GM18519 (cell line): ENCODE measurements at regions not wholly inside any gene's neighbourhood (a gene's known extent, or its start where the extent isn't known, plus 50 kb on each side); places are given as distances from the start of the nearest gene placed in this dataset.

Experiments
- ATAC-seq: cut with Tn5 transposase; IDR thresholded peaks from one replicate; pipeline ENCODE4 v1.9.1; 2021; ENCODE audit warnings: mild to moderate bottlenecking, moderate library complexity; ENCODE audit not compliant: unreplicated experiment, low FRiP score

DNA sequence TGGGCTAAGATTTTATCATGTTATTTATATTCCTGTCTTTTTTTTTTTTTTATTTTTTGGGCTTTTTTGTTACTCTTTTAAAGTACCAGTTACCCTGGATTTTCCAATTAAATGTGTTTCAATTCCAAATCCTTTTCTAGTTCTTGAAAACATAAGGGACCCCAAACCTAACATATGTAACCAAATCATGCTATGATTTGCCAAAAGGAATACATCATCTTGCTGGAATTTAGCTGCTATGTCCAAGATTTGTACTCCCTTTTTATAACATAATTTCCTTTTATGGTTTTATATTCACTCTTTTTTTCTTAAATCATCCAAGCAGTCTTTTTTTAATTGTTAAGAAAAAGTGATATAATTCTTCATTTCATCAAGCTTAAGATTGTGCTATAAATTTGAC is 60.9 kb upstream of the DSEL start:
- no peak for ATAC-seq

DNA sequence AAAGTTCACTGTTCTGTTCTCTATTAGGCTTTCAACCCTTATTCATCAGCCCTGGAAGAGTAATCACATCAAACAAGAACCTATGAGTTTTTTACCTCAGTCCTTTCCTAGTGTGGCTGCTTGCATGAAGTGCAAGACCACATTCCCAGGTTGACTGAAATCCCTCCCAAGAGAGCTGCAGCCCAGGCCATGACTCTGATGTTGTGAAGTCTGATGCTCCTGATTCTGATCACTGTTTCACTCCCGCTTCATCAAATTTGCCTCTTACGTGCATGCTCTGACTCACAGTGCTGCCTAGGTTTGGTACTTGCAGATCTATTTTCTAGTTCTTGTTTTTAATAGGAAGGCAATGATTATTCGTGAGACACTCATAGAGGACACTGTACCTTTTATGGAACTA is 58.2 kb upstream of the DSEL start:
- no peak for ATAC-seq

DNA sequence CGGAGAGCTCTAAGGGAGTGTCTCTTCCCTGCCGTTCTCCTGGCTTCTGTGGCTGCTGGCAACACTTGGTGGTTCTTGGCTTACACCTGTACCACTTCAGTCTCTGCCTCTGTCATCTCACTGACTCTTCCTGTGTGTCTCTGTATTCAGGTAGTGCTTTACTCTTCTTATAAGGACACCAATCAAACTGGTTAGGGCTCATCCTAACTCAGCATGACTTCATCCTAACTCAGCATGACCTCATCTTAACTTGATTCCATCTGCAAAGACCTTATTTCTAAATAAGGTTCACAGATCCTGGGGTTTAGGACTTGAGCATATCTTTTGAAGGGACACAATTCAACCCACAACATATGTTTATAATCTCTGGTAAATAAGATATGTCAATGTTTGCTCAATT is 51.6 kb upstream of the DSEL start:
- no peak for ATAC-seq
